Stomach (tissue), 8 donors: ENCODE measurements at regions not wholly inside any gene's neighbourhood (a gene's known extent, or its start where the extent isn't known, plus 50 kb on each side); places are given as distances from the start of the nearest gene placed in this dataset.

Experiments used
- DNase-seq, 2 donors: peaks; one replicate each; pipeline versions ENCODE4 v3.0.0 to v3.0.0-alpha.2; 2013 to 2019
- H3K27ac ChIP-seq, 5 donors: fragments of 200-600 bp in 4 of 5; sonication (generic) in 4 of 5; one replicate each; pipeline ENCODE4 v1.5.1; 2013 to 2019; ENCODE audit warnings: mild to moderate bottlenecking in 1 of 5, moderate library complexity in 1 of 5
- H3K27me3 ChIP-seq, 3 donors: fragments of 200-600 bp; sonication (generic); one replicate each; pipeline ENCODE4 v1.5.1; 2017 to 2019; ENCODE audit warnings: mixed run types in 1 of 3
- H3K36me3 ChIP-seq, 4 donors: fragments of 200-600 bp; sonication (generic); 1 replicate in 3 of 4; 2 replicates in 1 of 4; pipeline ENCODE4 v1.5.1; 2016 to 2019
- H3K4me1 ChIP-seq, 4 donors: fragments of 200-600 bp; sonication (generic); one replicate each; pipeline ENCODE4 v1.5.1; 2016 to 2019
- H3K4me3 ChIP-seq, 4 donors: fragments of 200-600 bp; sonication (generic) in 3 of 4; one replicate each; pipeline ENCODE4 v1.5.1; 2016 to 2019; ENCODE audit warnings: mild to moderate bottlenecking in 1 of 4
- H3K9me3 ChIP-seq, 4 donors: fragments of 200-600 bp; sonication (generic); one replicate each; pipeline ENCODE4 v1.5.1; 2016 to 2019
- EP300 ChIP-seq: sonication (generic); formaldehyde crosslinking; IDR thresholded peaks from one replicate; pipeline ENCODE4 v1.6.1; 2017; ENCODE audit warnings: antibody characterized with exemption
- POLR2A ChIP-seq, 4 donors: fragments of 450-650 bp; IDR thresholded peaks; one replicate each; pipeline ENCODE4 v1.6.1; 2016; ENCODE audit warnings: antibody characterized with exemption in 4 of 4, control low read depth in 2 of 4, mild to moderate bottlenecking in 1 of 4, moderate library complexity in 1 of 4
- POLR2AphosphoS5 ChIP-seq, 3 donors: sonication (generic); formaldehyde crosslinking; IDR thresholded peaks; one replicate each; pipeline ENCODE4 v1.6.1; 2016; ENCODE audit warnings: antibody characterized with exemption in 3 of 3
- WGBS, 5 donors: extraction: QIAGEN DNeasy Blood & Tissue Kit in 3 of 5; methylation state at CpG; one replicate each; pipeline versions ENCODE4 v1.1.5 to v1.1.7; 2013 to 2018; 5-methylcytosine and 5-hydroxymethylcytosine counted together
- intact Hi-C: fragments of 100-400 bp; cut with DNase I; formaldehyde crosslinking; loops from one replicate; pipeline ENCODE4 v1.15.1; 2023; ENCODE audit warnings: low total_unique reads
- TF ChIP-seq, protein P1 (sequence below), 7 experiments: fragments of 450-650 bp in 4 of 7; fragments of 200-600 bp in 3 of 7; sonication (generic) in 3 of 7; IDR thresholded peaks; one replicate each; pipeline ENCODE4 v1.5.1; 2016 to 2019; ENCODE audit warnings: antibody characterized with exemption in 7 of 7, control low read depth in 2 of 7, mild to moderate bottlenecking in 1 of 7
- donor health status: healthy with polysubstance abuse.
- donor health status: Bipolar disorder and iron deficiency.
- donor health status: healthy.

DNA sequence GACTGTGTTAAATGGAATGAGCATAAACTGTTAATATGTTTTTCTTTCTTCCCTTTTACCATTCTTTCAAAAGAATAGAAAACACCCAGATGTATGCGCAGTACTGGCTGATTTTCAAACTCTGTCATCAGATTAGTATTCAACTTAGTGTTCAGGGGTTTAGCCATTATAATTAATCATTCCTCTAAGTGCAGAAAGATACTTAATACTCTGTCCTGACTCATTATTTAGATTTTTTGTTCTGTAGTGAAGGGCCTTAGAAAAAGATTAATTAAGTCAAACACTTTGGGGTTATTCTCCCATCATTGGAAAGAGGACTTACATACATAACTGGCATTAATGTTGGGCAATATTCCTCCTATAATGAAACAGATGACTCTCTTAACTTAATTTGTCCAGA is 1316.7 kb upstream of the SLC10A2 start:
- peak in 1 of 2 donors; percentile 41 for DNase-seq
- WGBS, 5 donors, result 61 to 88% (median 80%) methylated on average over 1 of the region's 1 CpG
- no peak overlapping the region for H3K4me3 ChIP-seq
- TF ChIP-seq, protein P1, sequence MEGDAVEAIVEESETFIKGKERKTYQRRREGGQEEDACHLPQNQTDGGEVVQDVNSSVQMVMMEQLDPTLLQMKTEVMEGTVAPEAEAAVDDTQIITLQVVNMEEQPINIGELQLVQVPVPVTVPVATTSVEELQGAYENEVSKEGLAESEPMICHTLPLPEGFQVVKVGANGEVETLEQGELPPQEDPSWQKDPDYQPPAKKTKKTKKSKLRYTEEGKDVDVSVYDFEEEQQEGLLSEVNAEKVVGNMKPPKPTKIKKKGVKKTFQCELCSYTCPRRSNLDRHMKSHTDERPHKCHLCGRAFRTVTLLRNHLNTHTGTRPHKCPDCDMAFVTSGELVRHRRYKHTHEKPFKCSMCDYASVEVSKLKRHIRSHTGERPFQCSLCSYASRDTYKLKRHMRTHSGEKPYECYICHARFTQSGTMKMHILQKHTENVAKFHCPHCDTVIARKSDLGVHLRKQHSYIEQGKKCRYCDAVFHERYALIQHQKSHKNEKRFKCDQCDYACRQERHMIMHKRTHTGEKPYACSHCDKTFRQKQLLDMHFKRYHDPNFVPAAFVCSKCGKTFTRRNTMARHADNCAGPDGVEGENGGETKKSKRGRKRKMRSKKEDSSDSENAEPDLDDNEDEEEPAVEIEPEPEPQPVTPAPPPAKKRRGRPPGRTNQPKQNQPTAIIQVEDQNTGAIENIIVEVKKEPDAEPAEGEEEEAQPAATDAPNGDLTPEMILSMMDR (IDR thresholded peaks at IDR 0.05), result no peak
- no peaks in the 10 kb centered on the region for H3K36me3 ChIP-seq
- no peaks in the 10 kb centered on the region for H3K4me1 ChIP-seq
- peaks cover 0 to 6% (median under 1%) of the 10 kb centered on the region in 4 donors for H3K9me3 ChIP-seq
- H3K27me3 ChIP-seq, result no peaks in the 10 kb centered on the region
- no peak overlapping the region for H3K27ac ChIP-seq
- intact Hi-C loops, result no loop called here

DNA sequence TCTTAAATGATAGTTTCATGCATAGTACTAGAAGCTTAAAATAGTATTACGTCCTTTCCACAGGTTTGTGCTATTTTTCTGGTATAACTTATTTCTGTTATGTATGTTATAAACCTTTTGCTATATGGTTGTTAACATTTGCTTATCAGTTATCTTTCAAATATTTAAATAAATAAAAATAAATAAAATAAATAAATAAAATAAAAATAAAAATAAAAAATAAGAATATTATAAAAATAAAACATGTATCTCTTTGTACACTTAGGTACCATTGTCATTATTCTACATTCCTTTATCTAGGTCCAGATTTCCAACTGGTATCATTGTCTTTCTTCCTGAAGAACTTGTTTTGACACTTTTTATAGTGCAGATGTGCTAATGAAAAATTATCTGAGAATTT is 1310.4 kb upstream of the SLC10A2 start:
- no peaks in the 10 kb centered on the region for H3K36me3 ChIP-seq
- H3K4me3 ChIP-seq, result no peak overlapping the region
- H3K4me1 ChIP-seq, result no peaks in the 10 kb centered on the region
- no peak overlapping the region for H3K27ac ChIP-seq
- H3K9me3 ChIP-seq, result peaks cover 0 to 4% (median 0%) of the 10 kb centered on the region in 4 donors
- no peaks in the 10 kb centered on the region for H3K27me3 ChIP-seq
- TF ChIP-seq, protein P1 (IDR thresholded peaks at IDR 0.05), result no peak
- no peak for TF ChIP-seq EP300
- TF ChIP-seq POLR2A (IDR thresholded peaks at IDR 0.05), result no peak
- no peak for TF ChIP-seq POLR2AphosphoS5 (IDR thresholded peaks at IDR 0.05)
- WGBS, 5 donors, result 94 to 98% (median 96%) methylated on average over 1 of the region's 1 CpG
- intact Hi-C loops, result no loop called here
- DNase-seq, result no peak

DNA sequence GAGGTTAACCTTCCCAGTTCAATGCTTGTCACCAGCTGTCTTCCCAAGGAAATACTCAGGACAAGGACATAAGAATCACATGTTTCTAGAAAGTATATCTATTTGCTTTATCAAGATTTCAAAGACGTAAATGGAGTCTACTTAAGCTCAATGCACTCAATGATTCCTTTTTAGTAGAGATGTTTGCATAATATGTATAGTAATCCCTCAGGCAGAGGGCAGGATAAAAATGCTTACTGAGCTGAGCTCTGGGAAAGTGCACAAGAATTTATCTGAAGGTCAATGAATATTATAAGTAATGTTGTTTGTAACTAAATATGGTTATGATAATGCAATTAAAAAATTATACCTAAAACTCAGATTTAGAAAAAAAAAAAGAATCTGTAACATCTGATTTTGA is 1309.4 kb upstream of the SLC10A2 start:
- no peaks in the 10 kb centered on the region for H3K4me1 ChIP-seq
- H3K4me3 ChIP-seq, result no peak overlapping the region
- no peaks in the 10 kb centered on the region for H3K9me3 ChIP-seq
- no peak for TF ChIP-seq POLR2A (IDR thresholded peaks at IDR 0.05)
- H3K36me3 ChIP-seq, result no peaks in the 10 kb centered on the region
- H3K27me3 ChIP-seq, result no peaks in the 10 kb centered on the region
- no peak overlapping the region for H3K27ac ChIP-seq
- DNase-seq, result no peak
- WGBS, 5 donors, result 44 to 59% (median 50%) methylated on average over 1 of the region's 1 CpG
- intact Hi-C loops, result no loop called here

DNA sequence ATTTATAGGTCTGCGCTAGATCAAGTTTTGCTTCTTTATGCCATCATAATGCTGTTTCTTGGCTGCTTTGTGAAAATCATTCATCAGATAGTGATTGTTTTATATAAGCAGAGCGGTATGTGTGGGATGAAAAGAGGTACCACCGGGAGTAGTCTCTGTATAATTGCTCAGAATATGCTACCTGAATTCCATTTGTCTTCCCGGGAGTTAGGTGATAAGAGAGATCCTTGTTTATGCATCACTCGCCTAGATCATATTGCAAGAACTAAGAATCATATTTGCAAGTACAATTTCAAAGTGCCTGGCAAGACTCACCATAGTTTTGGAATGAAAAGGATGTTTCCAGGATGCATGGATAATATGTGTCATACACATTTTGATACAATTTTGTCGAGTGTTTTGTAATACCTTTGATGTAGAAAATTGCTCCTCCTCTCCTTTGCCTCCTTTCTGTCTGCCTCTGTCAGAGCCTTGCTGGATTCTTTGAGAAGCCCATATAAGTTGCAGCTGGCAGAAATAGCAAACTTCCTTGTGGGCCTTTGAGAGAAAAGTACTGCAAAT is 1306.0 kb upstream of the SLC10A2 start:
- Histone ChIP-seq H3K9me3 (no peaks in the 10 kb centered on the region), H3K4me1 (no peaks in the 10 kb centered on the region), H3K27ac (no peak overlapping the region), H3K36me3 (no peaks in the 10 kb centered on the region), H3K4me3 (no peak overlapping the region), H3K27me3 (no peaks in the 10 kb centered on the region)
- TF ChIP-seq POLR2AphosphoS5 (IDR thresholded peaks at IDR 0.05) (no peak), EP300 (no peak), POLR2A (IDR thresholded peaks at IDR 0.05) (no peak)
- TF ChIP-seq, protein P1 (IDR thresholded peaks at IDR 0.05), result no peak
- intact Hi-C loops, result no loop called here
- WGBS, 5 donors, result 41 to 57% (median 54%) methylated on average over 6 of the region's 6 CpGs
- DNase-seq, result peak in 1 of 2 donors; percentile 3

DNA sequence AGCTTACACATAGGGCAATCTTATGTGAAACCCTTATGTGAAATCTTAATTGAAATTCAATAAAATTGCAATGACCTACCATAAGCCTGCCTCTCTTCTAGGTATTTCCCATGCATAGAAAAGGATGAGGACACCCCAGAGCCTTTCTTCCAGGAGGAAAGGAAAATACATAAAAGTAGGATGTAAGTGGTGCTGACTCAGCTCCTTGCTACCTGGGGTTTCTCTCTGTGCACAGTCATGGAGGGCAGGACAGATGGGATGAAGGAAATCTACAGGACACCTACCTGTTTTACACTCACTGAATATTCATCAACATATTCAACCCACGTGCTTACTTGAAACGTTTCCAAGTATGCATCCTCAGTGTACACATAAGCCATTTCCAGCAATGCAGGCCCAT is 1299.2 kb upstream of the SLC10A2 start:
- WGBS, 5 donors, result 69 to 81% (median 81%) methylated on average over 2 of the region's 2 CpGs
- Histone ChIP-seq H3K27ac (no peak overlapping the region), H3K9me3 (peaks cover 0 to 13% (median 3%) of the 10 kb centered on the region in 4 donors), H3K4me3 (no peak overlapping the region), H3K27me3 (no peaks in the 10 kb centered on the region), H3K4me1 (no peaks in the 10 kb centered on the region), H3K36me3 (no peaks in the 10 kb centered on the region)
- intact Hi-C loops, result no loop called here
- TF ChIP-seq EP300, result no peak
- no peak for DNase-seq
